Trophoblast cell (in vitro differentiated cells and primary cell): ENCODE measurements at regions not wholly inside any gene's neighbourhood (a gene's known extent, or its start where the extent isn't known, plus 50 kb on each side); places are given as distances from the start of the nearest gene placed in this dataset.

Source experiments
- DNase-seq, 2 donors: peaks; one replicate each; pipeline ENCODE4 v3.0.0-alpha.2; 2016
- H2AFZ ChIP-seq: 2 replicates; pipeline ENCODE4 v1.6.1; 2013; ENCODE audit warnings: low read length, moderate library complexity, mild to moderate bottlenecking; ENCODE audit not compliant: insufficient read depth, poor library complexity
- H2AK5ac ChIP-seq: 2 replicates; pipeline ENCODE4 v1.6.1; 2013; ENCODE audit warnings: mild to moderate bottlenecking, low read length
- H2BK120ac ChIP-seq: 2 replicates; pipeline ENCODE4 v1.6.1; 2013; ENCODE audit warnings: low read length, mild to moderate bottlenecking, moderate library complexity; ENCODE audit not compliant: insufficient read depth, poor library complexity
- H2BK12ac ChIP-seq: 2 replicates; pipeline ENCODE4 v1.6.1; 2013; ENCODE audit warnings: mild to moderate bottlenecking, low read length, moderate library complexity
- H2BK5ac ChIP-seq: 2 replicates; pipeline ENCODE4 v1.6.1; 2013; ENCODE audit warnings: low read length, low read depth, moderate library complexity, mild to moderate bottlenecking; ENCODE audit not compliant: poor library complexity
- H3K14ac ChIP-seq: 2 replicates; pipeline ENCODE4 v1.6.1; 2013; ENCODE audit warnings: mild to moderate bottlenecking, low read length
- H3K18ac ChIP-seq: 2 replicates; pipeline ENCODE4 v1.6.1; 2013; ENCODE audit warnings: mild to moderate bottlenecking, low read length
- H3K23ac ChIP-seq: 2 replicates; pipeline ENCODE4 v1.6.1; 2013; ENCODE audit warnings: low read length
- H3K27ac ChIP-seq: 2 replicates; pipeline ENCODE4 v1.5.1; 2013; ENCODE audit warnings: low read depth, mild to moderate bottlenecking, inconsistent platforms, low read length, moderate library complexity
- H3K27me3 ChIP-seq: 2 replicates; pipeline ENCODE4 v1.6.1; 2013; ENCODE audit warnings: inconsistent platforms, mild to moderate bottlenecking, low read length, moderate library complexity; ENCODE audit not compliant: insufficient read depth
- H3K36me3 ChIP-seq, 2 experiments: 1 replicate in 1 of 2; 2 replicates in 1 of 2; pipeline ENCODE4 v1.6.1; 2013; ENCODE audit warnings: low read length in 2 of 2, mild to moderate bottlenecking in 2 of 2, moderate library complexity in 1 of 2; ENCODE audit not compliant: insufficient read depth in 2 of 2, control insufficient read depth in 1 of 2
- H3K4ac ChIP-seq: 2 replicates; pipeline ENCODE4 v1.6.1; 2013; ENCODE audit warnings: low read depth, mild to moderate bottlenecking, low read length, moderate library complexity
- H3K4me1 ChIP-seq, 2 experiments: 1 replicate in 1 of 2; 2 replicates in 1 of 2; pipeline ENCODE4 v1.6.1; 2013; ENCODE audit warnings: low read length in 2 of 2, mild to moderate bottlenecking in 2 of 2, moderate library complexity in 1 of 2; ENCODE audit not compliant: insufficient read depth in 2 of 2, control insufficient read depth in 1 of 2
- H3K4me2 ChIP-seq: 2 replicates; pipeline ENCODE4 v1.6.1; 2013; ENCODE audit warnings: inconsistent platforms, mild to moderate bottlenecking, low read length, moderate library complexity
- H3K4me3 ChIP-seq: 2 replicates; pipeline ENCODE4 v1.5.1; 2013; ENCODE audit warnings: mild to moderate bottlenecking, low read depth, low read length, inconsistent platforms
- H3K79me1 ChIP-seq: one replicate; pipeline ENCODE4 v1.6.1; 2013; ENCODE audit warnings: low read length
- H3K79me2 ChIP-seq: 2 replicates; pipeline ENCODE4 v1.6.1; 2013; ENCODE audit warnings: low read length, mild to moderate bottlenecking; ENCODE audit not compliant: control insufficient read depth, insufficient read depth, poor library complexity
- H3K9ac ChIP-seq: 2 replicates; pipeline ENCODE4 v1.6.1; 2013; ENCODE audit warnings: mild to moderate bottlenecking, low read length
- H3K9me3 ChIP-seq: 2 replicates; pipeline ENCODE4 v1.6.1; 2013; ENCODE audit warnings: low read depth, mild to moderate bottlenecking, control low read depth, inconsistent platforms, low read length; ENCODE audit not compliant: insufficient read depth
- H4K12ac ChIP-seq: 2 replicates; pipeline ENCODE4 v1.6.1; 2013; ENCODE audit warnings: low read depth, mild to moderate bottlenecking, low read length, moderate library complexity
- H4K8ac ChIP-seq: 2 replicates; pipeline ENCODE4 v1.6.1; 2013; ENCODE audit warnings: low read depth, mild to moderate bottlenecking, low read length, moderate library complexity
- H4K91ac ChIP-seq: one replicate; pipeline ENCODE4 v1.6.1; 2013; ENCODE audit warnings: low read depth, mild to moderate bottlenecking, low read length, moderate library complexity
- WGBS: extraction: QIAGEN DNeasy Blood & Tissue Kit; methylation state at CpG from one replicate; pipeline ENCODE4 v1.1.7; 2013; ENCODE audit warnings: missing lambda C conversion rate; ENCODE audit not compliant: insufficient read length, insufficient coverage; ENCODE audit errors: extremely low coverage; 5-methylcytosine and 5-hydroxymethylcytosine counted together

- no peak overlapping the region for H2BK12ac ChIP-seq
- H3K18ac ChIP-seq = no peak overlapping the region
- H3K14ac ChIP-seq = no peak overlapping the region
- H3K4ac ChIP-seq = no peak overlapping the region
- H3K4me3 ChIP-seq = no peak overlapping the region
- no peaks in the 10 kb centered on the region for H3K79me1 ChIP-seq
- no peak overlapping the region for H3K4me2 ChIP-seq
- H4K8ac ChIP-seq = no peak overlapping the region
- no peaks in the 10 kb centered on the region for H3K36me3 ChIP-seq
- no peaks in the 10 kb centered on the region for H3K4me1 ChIP-seq
- no peaks in the 10 kb centered on the region for H3K79me2 ChIP-seq
- H3K27ac ChIP-seq = no peak overlapping the region
- H4K91ac ChIP-seq = no peak overlapping the region
- no peak overlapping the region for H2AK5ac ChIP-seq
- H3K27me3 ChIP-seq = no peaks in the 10 kb centered on the region
- H3K23ac ChIP-seq = no peak overlapping the region
- no CpG with 5 or more reads among the region's 4 CpGs for WGBS
- no peak for DNase-seq
- no peaks in the 10 kb centered on the region for H3K9me3 ChIP-seq
- no peak overlapping the region for H2BK5ac ChIP-seq
- no peak overlapping the region for H2AFZ ChIP-seq
- no peak overlapping the region for H2BK120ac ChIP-seq
- H3K9ac ChIP-seq = no peak overlapping the region
- H4K12ac ChIP-seq = no peak overlapping the region
Measured at GRCh38 chr16:17692484-17692883, 221.7 kb upstream of the XYLT1 start.

- no peak overlapping the region for H4K91ac ChIP-seq
- H3K14ac ChIP-seq = no peak overlapping the region
- no peak overlapping the region for H3K4me2 ChIP-seq
- H3K9ac ChIP-seq = no peak overlapping the region
- no peaks in the 10 kb centered on the region for H3K36me3 ChIP-seq
- no peaks in the 10 kb centered on the region for H3K79me2 ChIP-seq
- H2BK12ac ChIP-seq = no peak overlapping the region
- no peak overlapping the region for H2AK5ac ChIP-seq
- H2BK5ac ChIP-seq = no peak overlapping the region
- no peak overlapping the region for H2BK120ac ChIP-seq
- WGBS = no CpG with 5 or more reads among the region's 1 CpG
- no peak overlapping the region for H2AFZ ChIP-seq
- H3K27me3 ChIP-seq = no peaks in the 10 kb centered on the region
- peak in 1 of 2 donors; percentile 55 for DNase-seq
- H3K27ac ChIP-seq = no peak overlapping the region
- no peak overlapping the region for H4K12ac ChIP-seq
- H4K8ac ChIP-seq = no peak overlapping the region
- H3K23ac ChIP-seq = no peak overlapping the region
- no peak overlapping the region for H3K4ac ChIP-seq
- no peak overlapping the region for H3K4me3 ChIP-seq
- H3K9me3 ChIP-seq = no peaks in the 10 kb centered on the region
- H3K79me1 ChIP-seq = no peaks in the 10 kb centered on the region
- H3K18ac ChIP-seq = no peak overlapping the region
- H3K4me1 ChIP-seq = no peaks in the 10 kb centered on the region
Measured at GRCh38 chr16:17691899-17692176, 221.1 kb upstream of the XYLT1 start.

GRCh38 chr16:17691106-17691898, 220.5 kb upstream of the XYLT1 start:
- H3K79me1 ChIP-seq = no peaks in the 10 kb centered on the region
- no CpG with 5 or more reads among the region's 7 CpGs for WGBS
- DNase-seq = no peak
- H3K14ac ChIP-seq = no peak overlapping the region
- no peaks in the 10 kb centered on the region for H3K4me1 ChIP-seq
- H2BK120ac ChIP-seq = no peak overlapping the region
- no peaks in the 10 kb centered on the region for H3K79me2 ChIP-seq
- no peak overlapping the region for H2BK12ac ChIP-seq
- no peak overlapping the region for H4K8ac ChIP-seq
- H3K4me2 ChIP-seq = no peak overlapping the region
- H2BK5ac ChIP-seq = no peak overlapping the region
- no peak overlapping the region for H2AFZ ChIP-seq
- no peaks in the 10 kb centered on the region for H3K27me3 ChIP-seq
- H3K18ac ChIP-seq = no peak overlapping the region
- no peaks in the 10 kb centered on the region for H3K9me3 ChIP-seq
- H3K36me3 ChIP-seq = no peaks in the 10 kb centered on the region
- no peak overlapping the region for H4K91ac ChIP-seq
- no peak overlapping the region for H2AK5ac ChIP-seq
- H3K9ac ChIP-seq = no peak overlapping the region
- H4K12ac ChIP-seq = no peak overlapping the region
- H3K4me3 ChIP-seq = no peak overlapping the region
- no peak overlapping the region for H3K23ac ChIP-seq
- no peak overlapping the region for H3K27ac ChIP-seq
- no peak overlapping the region for H3K4ac ChIP-seq

- Histone ChIP-seq H3K4me1 (no peaks in the 10 kb centered on the region), H2BK12ac (no peak overlapping the region), H3K4me3 (no peak overlapping the region), H3K4ac (no peak overlapping the region), H3K9ac (no peak overlapping the region), H4K12ac (no peak overlapping the region), H3K79me2 (no peaks in the 10 kb centered on the region), H3K27me3 (no peaks in the 10 kb centered on the region), H4K91ac (no peak overlapping the region), H3K4me2 (no peak overlapping the region), H3K23ac (no peak overlapping the region), H2BK5ac (no peak overlapping the region), H2AK5ac (no peak overlapping the region), H3K18ac (no peak overlapping the region), H3K27ac (no peak overlapping the region), H3K14ac (no peak overlapping the region), H3K36me3 (no peaks in the 10 kb centered on the region), H3K79me1 (no peaks in the 10 kb centered on the region), H4K8ac (no peak overlapping the region), H2BK120ac (no peak overlapping the region), H3K9me3 (no peaks in the 10 kb centered on the region), H2AFZ (no peak overlapping the region)
- DNase-seq = no peak
Measured at GRCh38 chr16:17685447-17685846, 214.7 kb upstream of the XYLT1 start.
